Heart right ventricle (tissue), 16 donors: ENCODE measurements at regions not wholly inside any gene's neighbourhood (a gene's known extent, or its start where the extent isn't known, plus 50 kb on each side); places are given as distances from the start of the nearest gene placed in this dataset.

Experiments used
- ATAC-seq, 8 donors: fragments of 200-7000 bp; cut with Tn5 transposase; one replicate each; pipeline ENCODE4 v1.9.1; 2020; ENCODE audit warnings: mild to moderate bottlenecking in 8 of 8, moderate library complexity in 8 of 8, moderate number of reproducible peaks in 1 of 8
- DNase-seq, 2 donors: peaks; one replicate each; pipeline ENCODE4 v3.0.0-alpha.2; 2020
- H3K27ac ChIP-seq, 10 donors: fragments of 200-600 bp; sonication (generic) in 2 of 10; one replicate each; pipeline versions ENCODE4 v1.5.0 to v1.8.0; 2020 to 2022; ENCODE audit warnings: mild to moderate bottlenecking in 3 of 10
- H3K27me3 ChIP-seq, 7 donors: fragments of 200-600 bp; one replicate each; pipeline ENCODE4 v1.8.0; 2021 to 2022; ENCODE audit warnings: mild to moderate bottlenecking in 2 of 7
- H3K36me3 ChIP-seq, 9 donors: fragments of 200-600 bp; sonication (generic) in 1 of 9; one replicate each; pipeline versions ENCODE4 v1.5.0 to v1.8.0; 2020 to 2022; ENCODE audit warnings: mild to moderate bottlenecking in 2 of 9
- H3K4me1 ChIP-seq, 9 donors: fragments of 200-600 bp; sonication (generic) in 1 of 9; one replicate each; pipeline versions ENCODE4 v1.5.0 to v1.8.0; 2020 to 2022; ENCODE audit warnings: mild to moderate bottlenecking in 4 of 9
- H3K4me3 ChIP-seq, 10 donors: fragments of 200-600 bp; sonication (generic) in 2 of 10; one replicate each; pipeline versions ENCODE4 v1.5.0 to v1.8.0; 2020 to 2022; ENCODE audit warnings: mild to moderate bottlenecking in 7 of 10, moderate library complexity in 2 of 10
- H3K9me3 ChIP-seq, 11 donors: fragments of 200-600 bp in 10 of 11; sonication (generic) in 2 of 11; one replicate each; pipeline versions ENCODE4 v1.5.0 to v1.8.0; 2013 to 2022; ENCODE audit warnings: mild to moderate bottlenecking in 2 of 11, control low read depth in 1 of 11, moderate library complexity in 1 of 11
- CTCF ChIP-seq, 9 donors: fragments of 200-600 bp; sonication (generic) in 2 of 9; IDR thresholded peaks; one replicate each; pipeline versions ENCODE4 v1.5.0 to v1.8.0; 2021 to 2022; ENCODE audit warnings: antibody characterized with exemption in 9 of 9, mild to moderate bottlenecking in 5 of 9, moderate library complexity in 1 of 9
- WGBS, 2 donors: extraction: QIAGEN DNeasy Blood & Tissue Kit; methylation state at CpG; one replicate each; pipeline ENCODE4 v1.1.7; 2013; ENCODE audit warnings: inconsistent platforms in 1 of 2; 5-methylcytosine and 5-hydroxymethylcytosine counted together
- intact Hi-C, 10 donors: fragments of 100-400 bp; cut with DNase I; formaldehyde crosslinking; loops; one replicate each; pipeline versions ENCODE4 v1.11.1 to v1.14.2; 2022
- donor health status: Arrhythmogenic right ventricular cardiomyopathy.
- donor health status: ischemic (EF 13 %, LVEDD 7.1; RV severe dilation, severe dysfunction).
- donor health status: healthy with polysubstance abuse.
- donor health status: DM: no; HTN: yes; CAD: no.
- donor health status: DM: no; HTN: no; CAD: no.
- donor health status: ischemic (EF 25% LVEDD 6.9; RV normal size, moderate dysfunction).
- donor health status: ischemic (EF 25% LVEDD 5.7; RV mildly dilated, moderate dysfunction).
- donor health status: healthy.
- donor health status: DM: yes; HTN: yes; CAD: no.
- donor health status: Ischemic cardiomyopathy.
- donor health status: ischemic (EF 35%, LVEDD 5.7; RV mildly dilated, moderate dysfunction).
- donor health status: nonischemic (EF 11% LVEDD 7.7; RV severe dilation, severe dysfunction).
- donor health status: DM: yes; HTN: yes; CAD: no.
- donor health status: PGD.
- donor health status: ischemic (EF 29% LVEDD 5.4; RV normal size, mild dysfunction).
- donor health status: nonischemic (EF 23%, LVEDD 6.1; RV moderate dilation, normal function).

GRCh38 chr15:70297465-70298058, 199.8 kb upstream of the TLE3 start:
- no peak overlapping the region for H3K4me3 ChIP-seq
- ATAC-seq, result no peak

GRCh38 chr15:70294731-70295305, 197.1 kb upstream of the TLE3 start:
- intact Hi-C loops, result no loop called here
- no peaks in the 10 kb centered on the region for H3K9me3 ChIP-seq
- H3K27me3 ChIP-seq, result no peaks in the 10 kb centered on the region
- no peak overlapping the region for H3K4me3 ChIP-seq
- ATAC-seq (no peak), DNase-seq (no peak)
- H3K4me1 ChIP-seq, result peaks cover 0 to 25% (median 14%) of the 10 kb centered on the region in 9 donors
- WGBS, 2 donors, result 93 to 95% methylated on average over 3 of the region's 3 CpGs
- TF ChIP-seq CTCF (IDR thresholded peaks at IDR 0.05), result no peak
- H3K36me3 ChIP-seq, result no peaks in the 10 kb centered on the region
- H3K27ac ChIP-seq, result no peak overlapping the region

More at GRCh38 chr15:70297465-70298058, 199.8 kb upstream of the TLE3 start:
- no peak for DNase-seq
- intact Hi-C loops, result no loop called here
- no peaks in the 10 kb centered on the region for H3K9me3 ChIP-seq
- H3K36me3 ChIP-seq, result no peaks in the 10 kb centered on the region
- peaks cover 0 to 10% (median 0%) of the 10 kb centered on the region in 9 donors for H3K4me1 ChIP-seq
- no peak for TF ChIP-seq CTCF (IDR thresholded peaks at IDR 0.05)
- H3K27me3 ChIP-seq, result peaks cover 0 to 4% (median 0%) of the 10 kb centered on the region in 7 donors
- H3K27ac ChIP-seq, result no peak overlapping the region
- WGBS, 2 donors, result 89% methylated on average over 6 of the region's 6 CpGs

DNA sequence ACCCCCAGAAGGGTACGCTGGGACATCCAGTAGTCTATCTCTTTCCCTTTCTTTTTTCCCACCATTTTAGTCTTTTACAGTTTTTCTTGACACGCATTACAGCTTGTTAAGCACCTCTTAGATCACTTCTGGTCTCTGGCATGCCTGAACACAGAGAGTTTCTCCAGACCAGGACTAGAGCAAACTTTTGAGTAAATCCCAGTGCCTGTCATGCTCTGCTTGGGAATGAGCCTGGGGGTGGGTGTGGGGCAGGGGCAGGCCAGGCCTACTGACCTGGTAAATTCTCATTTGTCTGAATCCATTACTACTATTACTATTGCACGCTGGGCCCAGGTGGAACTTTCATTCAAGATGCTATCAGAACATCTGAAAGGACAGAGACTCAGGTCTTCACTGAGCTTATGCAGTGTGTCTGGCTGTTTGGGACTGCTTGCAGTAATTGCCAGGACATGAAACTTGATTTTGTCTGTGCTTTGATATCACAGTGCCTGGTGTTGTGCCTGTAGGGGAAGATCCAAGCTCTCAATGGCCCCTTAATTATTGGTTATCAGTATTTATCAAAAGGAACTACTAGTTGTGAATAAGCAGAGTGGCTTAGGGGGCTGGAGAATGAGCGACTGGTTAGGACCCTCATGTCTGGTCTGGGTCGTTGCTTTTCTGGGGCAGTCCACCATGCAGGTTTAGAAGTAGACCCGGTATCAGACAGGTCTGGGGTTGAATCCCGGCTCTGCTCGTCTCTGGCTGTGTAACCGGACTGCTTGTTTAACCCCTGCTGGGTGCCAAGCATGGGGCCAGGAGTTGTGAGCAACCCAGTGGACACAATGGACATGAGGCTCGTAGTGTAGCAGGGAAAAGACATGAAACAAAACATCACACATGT, 196.1 kb upstream of the TLE3 start:
- Histone ChIP-seq H3K4me3 (no peak overlapping the region), H3K27ac (no peak overlapping the region), H3K4me1 (peaks cover 4 to 35% (median 21%) of the 10 kb centered on the region in 9 donors), H3K36me3 (no peaks in the 10 kb centered on the region), H3K9me3 (no peaks in the 10 kb centered on the region), H3K27me3 (no peaks in the 10 kb centered on the region)
- intact Hi-C loops, result no loop called here
- TF ChIP-seq CTCF (IDR thresholded peaks at IDR 0.05), result no peak
- no peak for ATAC-seq
- DNase-seq, result no peak
- 91 to 93% methylated on average over 10 of the region's 10 CpGs for WGBS, 2 donors

GRCh38 chr15:70293138-70293537, 195.4 kb upstream of the TLE3 start:
- Histone ChIP-seq H3K36me3 (no peaks in the 10 kb centered on the region), H3K27ac (no peak overlapping the region), H3K9me3 (no peaks in the 10 kb centered on the region), H3K4me1 (peaks cover 4 to 38% (median 21%) of the 10 kb centered on the region in 9 donors), H3K27me3 (no peaks in the 10 kb centered on the region), H3K4me3 (no peak overlapping the region)
- DNase-seq (no peak), ATAC-seq (no peak)
- TF ChIP-seq CTCF (IDR thresholded peaks at IDR 0.05), result no peak
- intact Hi-C loops, result no loop called here
- WGBS, 2 donors, result 94 to 97% methylated on average over 1 of the region's 1 CpG
